Transverse colon (tissue), 4 donors: ENCODE measurements at regions not wholly inside any gene's neighbourhood (a gene's known extent, or its start where the extent isn't known, plus 50 kb on each side); places are given as distances from the start of the nearest gene placed in this dataset.

ENCODE experiments used
- CTCF ChIP-seq, 5 experiments: fragments of 200-600 bp in 3 of 5; fragments of 450-650 bp in 2 of 5; sonication (generic) in 3 of 5; IDR thresholded peaks; 1 replicate in 2 of 5; 2 replicates in 3 of 5; pipeline ENCODE4 v1.5.1; 2016 to 2017; ENCODE audit warnings: antibody characterized with exemption in 5 of 5, inconsistent platforms in 3 of 5, mild to moderate bottlenecking in 2 of 5, moderate library complexity in 1 of 5
- EP300 ChIP-seq: sonication (generic); formaldehyde crosslinking; IDR thresholded peaks from one replicate; pipeline ENCODE4 v1.6.1; 2017; ENCODE audit warnings: antibody characterized with exemption, low read depth
- POLR2A ChIP-seq: fragments of 450-650 bp; IDR thresholded peaks from one replicate; pipeline ENCODE4 v1.6.1; 2016; ENCODE audit warnings: antibody characterized with exemption, mild to moderate bottlenecking, moderate library complexity
- POLR2AphosphoS5 ChIP-seq, 3 donors: sonication (generic); formaldehyde crosslinking; IDR thresholded peaks; one replicate each; pipeline ENCODE4 v1.6.1; 2016; ENCODE audit warnings: antibody characterized with exemption in 3 of 3

GRCh38 chr2:120480903-120481445 is 135.0 kb downstream of the INHBB start:
- TF ChIP-seq EP300 (no peak), CTCF (IDR thresholded peaks at IDR 0.05) (no peak), POLR2A (no peak), POLR2AphosphoS5 (IDR thresholded peaks at IDR 0.05) (no peak)
